ENCODE measurements at regions not wholly inside any gene's neighbourhood (a gene's known extent, or its start where the extent isn't known, plus 50 kb on each side); places are given as distances from the start of the nearest gene placed in this dataset.

DNA sequence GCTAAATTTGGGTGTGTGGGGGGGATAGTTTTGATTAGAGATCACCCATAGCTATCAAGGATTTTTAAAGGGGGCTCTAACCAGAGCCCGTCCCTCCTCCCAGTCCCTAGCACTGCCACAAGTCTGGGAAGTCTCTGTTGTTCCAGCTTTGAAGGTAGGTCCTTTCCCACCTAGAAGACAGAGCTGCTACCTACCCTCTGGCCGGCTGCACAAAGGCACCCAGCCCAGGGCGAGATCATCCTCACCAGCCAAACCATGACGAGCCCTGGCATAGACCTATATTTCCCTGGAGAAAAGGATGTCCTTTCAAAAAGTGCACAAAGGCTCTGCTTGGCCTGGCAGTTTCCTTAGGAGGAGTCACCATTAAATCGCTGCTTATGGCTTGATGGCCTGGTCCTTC, 147.8 kb downstream of the CYP26A1 start:
- no peaks in the 10 kb centered on the region for H3K36me3 ChIP-seq (ENCODE audit: control insufficient read depth in 4 of 4, insufficient read depth in 3 of 4, low read depth in 1 of 4, low read length in 3 of 4)
- no peak for TF ChIP-seq FOXA2 (IDR thresholded peaks at IDR 0.05)
- TF ChIP-seq HNF4A (conservative IDR thresholded peaks at IDR 0.05), result no peak
- TF ChIP-seq, protein P1, sequence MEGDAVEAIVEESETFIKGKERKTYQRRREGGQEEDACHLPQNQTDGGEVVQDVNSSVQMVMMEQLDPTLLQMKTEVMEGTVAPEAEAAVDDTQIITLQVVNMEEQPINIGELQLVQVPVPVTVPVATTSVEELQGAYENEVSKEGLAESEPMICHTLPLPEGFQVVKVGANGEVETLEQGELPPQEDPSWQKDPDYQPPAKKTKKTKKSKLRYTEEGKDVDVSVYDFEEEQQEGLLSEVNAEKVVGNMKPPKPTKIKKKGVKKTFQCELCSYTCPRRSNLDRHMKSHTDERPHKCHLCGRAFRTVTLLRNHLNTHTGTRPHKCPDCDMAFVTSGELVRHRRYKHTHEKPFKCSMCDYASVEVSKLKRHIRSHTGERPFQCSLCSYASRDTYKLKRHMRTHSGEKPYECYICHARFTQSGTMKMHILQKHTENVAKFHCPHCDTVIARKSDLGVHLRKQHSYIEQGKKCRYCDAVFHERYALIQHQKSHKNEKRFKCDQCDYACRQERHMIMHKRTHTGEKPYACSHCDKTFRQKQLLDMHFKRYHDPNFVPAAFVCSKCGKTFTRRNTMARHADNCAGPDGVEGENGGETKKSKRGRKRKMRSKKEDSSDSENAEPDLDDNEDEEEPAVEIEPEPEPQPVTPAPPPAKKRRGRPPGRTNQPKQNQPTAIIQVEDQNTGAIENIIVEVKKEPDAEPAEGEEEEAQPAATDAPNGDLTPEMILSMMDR (IDR thresholded peaks at IDR 0.05; ENCODE audit: low read depth, low read length, missing input control), result no peak
- TF ChIP-seq SP1 (IDR thresholded peaks at IDR 0.05), result no peak
- TF ChIP-seq HNF4G (IDR thresholded peaks at IDR 0.05), result no peak
- no peak for TF ChIP-seq JUND (IDR thresholded peaks at IDR 0.05)
- TF ChIP-seq NR2F2 (IDR thresholded peaks at IDR 0.05), result no peak
- TF ChIP-seq, protein P2, sequence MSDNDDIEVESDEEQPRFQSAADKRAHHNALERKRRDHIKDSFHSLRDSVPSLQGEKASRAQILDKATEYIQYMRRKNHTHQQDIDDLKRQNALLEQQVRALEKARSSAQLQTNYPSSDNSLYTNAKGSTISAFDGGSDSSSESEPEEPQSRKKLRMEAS (IDR thresholded peaks at IDR 0.05), result no peak
- no peak for TF ChIP-seq RXRA (IDR thresholded peaks at IDR 0.05)
- TF ChIP-seq, protein P3, sequence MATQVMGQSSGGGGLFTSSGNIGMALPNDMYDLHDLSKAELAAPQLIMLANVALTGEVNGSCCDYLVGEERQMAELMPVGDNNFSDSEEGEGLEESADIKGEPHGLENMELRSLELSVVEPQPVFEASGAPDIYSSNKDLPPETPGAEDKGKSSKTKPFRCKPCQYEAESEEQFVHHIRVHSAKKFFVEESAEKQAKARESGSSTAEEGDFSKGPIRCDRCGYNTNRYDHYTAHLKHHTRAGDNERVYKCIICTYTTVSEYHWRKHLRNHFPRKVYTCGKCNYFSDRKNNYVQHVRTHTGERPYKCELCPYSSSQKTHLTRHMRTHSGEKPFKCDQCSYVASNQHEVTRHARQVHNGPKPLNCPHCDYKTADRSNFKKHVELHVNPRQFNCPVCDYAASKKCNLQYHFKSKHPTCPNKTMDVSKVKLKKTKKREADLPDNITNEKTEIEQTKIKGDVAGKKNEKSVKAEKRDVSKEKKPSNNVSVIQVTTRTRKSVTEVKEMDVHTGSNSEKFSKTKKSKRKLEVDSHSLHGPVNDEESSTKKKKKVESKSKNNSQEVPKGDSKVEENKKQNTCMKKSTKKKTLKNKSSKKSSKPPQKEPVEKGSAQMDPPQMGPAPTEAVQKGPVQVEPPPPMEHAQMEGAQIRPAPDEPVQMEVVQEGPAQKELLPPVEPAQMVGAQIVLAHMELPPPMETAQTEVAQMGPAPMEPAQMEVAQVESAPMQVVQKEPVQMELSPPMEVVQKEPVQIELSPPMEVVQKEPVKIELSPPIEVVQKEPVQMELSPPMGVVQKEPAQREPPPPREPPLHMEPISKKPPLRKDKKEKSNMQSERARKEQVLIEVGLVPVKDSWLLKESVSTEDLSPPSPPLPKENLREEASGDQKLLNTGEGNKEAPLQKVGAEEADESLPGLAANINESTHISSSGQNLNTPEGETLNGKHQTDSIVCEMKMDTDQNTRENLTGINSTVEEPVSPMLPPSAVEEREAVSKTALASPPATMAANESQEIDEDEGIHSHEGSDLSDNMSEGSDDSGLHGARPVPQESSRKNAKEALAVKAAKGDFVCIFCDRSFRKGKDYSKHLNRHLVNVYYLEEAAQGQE (IDR thresholded peaks at IDR 0.05), result no peak
- TF ChIP-seq, protein P4, sequence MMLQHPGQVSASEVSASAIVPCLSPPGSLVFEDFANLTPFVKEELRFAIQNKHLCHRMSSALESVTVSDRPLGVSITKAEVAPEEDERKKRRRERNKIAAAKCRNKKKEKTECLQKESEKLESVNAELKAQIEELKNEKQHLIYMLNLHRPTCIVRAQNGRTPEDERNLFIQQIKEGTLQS (IDR thresholded peaks at IDR 0.05), result no peak
- no peaks in the 10 kb centered on the region for H3K27me3 ChIP-seq (ENCODE audit: control insufficient read depth in 4 of 4, insufficient read depth in 4 of 4, low read length in 3 of 4)
- DNase-seq (ENCODE audit: low spot score), result no peak
- H3K27ac ChIP-seq (ENCODE audit: low read depth in 1 of 2, low read length in 2 of 2), result no peak overlapping the region
- WGBS, result 92% methylated on average over 5 of the region's 5 CpGs
- H3K4me3 ChIP-seq (ENCODE audit: low read depth in 1 of 3, low read length in 3 of 3), result no peak overlapping the region
- H3K9me3 ChIP-seq (ENCODE audit: control insufficient read depth in 4 of 4, low read length in 3 of 4), result no peaks in the 10 kb centered on the region
- H3K4me1 ChIP-seq (ENCODE audit: control insufficient read depth in 4 of 4, insufficient read depth in 4 of 4, low read length in 3 of 4), result peaks cover 17 to 44% (median 28%) of the 10 kb centered on the region in 4 donors
- H3K9ac ChIP-seq (ENCODE audit: low read depth in 1 of 2, low read length in 2 of 2), result no peak overlapping the region

DNA sequence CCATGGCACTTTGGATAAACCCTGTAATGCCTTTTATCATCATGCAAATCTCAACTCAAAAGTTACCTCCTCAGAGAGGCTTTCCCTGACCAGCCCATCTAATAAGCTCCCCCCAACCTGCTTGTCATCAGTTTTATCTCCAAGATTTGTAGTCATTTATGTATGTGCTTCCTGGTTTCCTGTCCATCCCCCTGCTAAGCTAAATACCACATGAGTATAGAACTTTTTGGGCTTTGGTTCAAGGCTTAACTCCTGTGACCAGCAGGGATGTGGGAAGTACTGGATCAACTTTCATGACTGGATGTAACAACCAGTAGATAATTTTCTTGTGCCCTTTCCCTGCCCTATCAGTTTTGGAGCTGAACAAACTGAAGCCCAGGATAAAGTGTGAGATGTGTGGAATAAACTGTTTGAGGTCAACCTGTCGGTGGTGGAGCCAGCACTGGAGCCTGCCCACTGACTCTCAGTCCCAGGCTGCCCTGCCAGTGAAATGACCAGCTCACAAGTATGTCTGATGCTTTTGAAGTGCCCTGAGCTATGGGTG, 148.6 kb downstream of the CYP26A1 start:
- no peaks in the 10 kb centered on the region for H3K36me3 ChIP-seq (ENCODE audit: control insufficient read depth in 4 of 4, insufficient read depth in 3 of 4, low read depth in 1 of 4, low read length in 3 of 4)
- H3K9ac ChIP-seq (ENCODE audit: low read depth in 1 of 2, low read length in 2 of 2), result no peak overlapping the region
- 33% methylated on average over 1 of the region's 1 CpG for WGBS
- no peaks in the 10 kb centered on the region for H3K9me3 ChIP-seq (ENCODE audit: control insufficient read depth in 4 of 4, low read length in 3 of 4)
- no peaks in the 10 kb centered on the region for H3K27me3 ChIP-seq (ENCODE audit: control insufficient read depth in 4 of 4, insufficient read depth in 4 of 4, low read length in 3 of 4)
- H3K4me1 ChIP-seq (ENCODE audit: control insufficient read depth in 4 of 4, insufficient read depth in 4 of 4, low read length in 3 of 4), result peaks cover 17 to 46% (median 30%) of the 10 kb centered on the region in 4 donors
- no peak overlapping the region for H3K27ac ChIP-seq (ENCODE audit: low read depth in 1 of 2, low read length in 2 of 2)
- DNase-seq (ENCODE audit: low spot score), result no peak
- TF ChIP-seq SP1 (IDR thresholded peaks at IDR 0.05) (peak; percentile 18), FOXA2 (IDR thresholded peaks at IDR 0.05) (no peak), RXRA (IDR thresholded peaks at IDR 0.05) (peak; percentile 63 to 64), RAD21 (IDR thresholded peaks at IDR 0.05) (peak in 1 of 2 donors; percentile 17), HNF4A (conservative IDR thresholded peaks at IDR 0.05) (peak in 1 of 2 donors; percentile 36), FOXA1 (IDR thresholded peaks at IDR 0.05) (no peak)
- no peak overlapping the region for H3K4me3 ChIP-seq (ENCODE audit: low read depth in 1 of 3, low read length in 3 of 3)

Data from liver (tissue), 8 donors.